ENCODE measurements at regions not wholly inside any gene's neighbourhood (a gene's known extent, or its start where the extent isn't known, plus 50 kb on each side); places are given as distances from the start of the nearest gene placed in this dataset.

DNA sequence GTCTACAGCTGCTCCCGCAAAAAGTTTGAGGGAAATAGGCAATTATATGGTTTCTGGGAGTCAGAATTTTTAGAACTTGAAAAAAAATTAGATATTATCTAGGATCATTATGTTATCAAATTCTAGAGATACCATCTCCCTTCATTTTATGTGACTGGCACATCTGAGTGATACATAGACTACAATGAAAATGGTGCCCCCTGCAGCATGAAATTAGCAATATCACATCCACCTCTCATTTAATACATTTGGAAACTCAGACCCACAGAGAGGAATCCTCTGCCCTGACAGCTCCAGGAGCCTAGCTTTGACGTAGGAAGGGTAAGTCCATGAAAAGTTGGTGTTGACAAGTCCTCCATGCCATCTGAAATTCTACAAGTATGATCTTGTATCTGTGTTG is 381.6 kb downstream of the SUCLG1 start:
- TF ChIP-seq, protein P1, sequence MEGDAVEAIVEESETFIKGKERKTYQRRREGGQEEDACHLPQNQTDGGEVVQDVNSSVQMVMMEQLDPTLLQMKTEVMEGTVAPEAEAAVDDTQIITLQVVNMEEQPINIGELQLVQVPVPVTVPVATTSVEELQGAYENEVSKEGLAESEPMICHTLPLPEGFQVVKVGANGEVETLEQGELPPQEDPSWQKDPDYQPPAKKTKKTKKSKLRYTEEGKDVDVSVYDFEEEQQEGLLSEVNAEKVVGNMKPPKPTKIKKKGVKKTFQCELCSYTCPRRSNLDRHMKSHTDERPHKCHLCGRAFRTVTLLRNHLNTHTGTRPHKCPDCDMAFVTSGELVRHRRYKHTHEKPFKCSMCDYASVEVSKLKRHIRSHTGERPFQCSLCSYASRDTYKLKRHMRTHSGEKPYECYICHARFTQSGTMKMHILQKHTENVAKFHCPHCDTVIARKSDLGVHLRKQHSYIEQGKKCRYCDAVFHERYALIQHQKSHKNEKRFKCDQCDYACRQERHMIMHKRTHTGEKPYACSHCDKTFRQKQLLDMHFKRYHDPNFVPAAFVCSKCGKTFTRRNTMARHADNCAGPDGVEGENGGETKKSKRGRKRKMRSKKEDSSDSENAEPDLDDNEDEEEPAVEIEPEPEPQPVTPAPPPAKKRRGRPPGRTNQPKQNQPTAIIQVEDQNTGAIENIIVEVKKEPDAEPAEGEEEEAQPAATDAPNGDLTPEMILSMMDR (IDR thresholded peaks at IDR 0.05) = peak in 4 of 6 experiments; percentile 17 to 60 (median 36)
- no peak for TF ChIP-seq POLR2A (IDR thresholded peaks at IDR 0.05)
